GM21737 (cell line): ENCODE measurements at regions not wholly inside any gene's neighbourhood (a gene's known extent, or its start where the extent isn't known, plus 50 kb on each side); places are given as distances from the start of the nearest gene placed in this dataset.

Source experiments
- ATAC-seq: cut with Tn5 transposase; IDR thresholded peaks from one replicate; pipeline ENCODE4 v1.9.1; 2021; ENCODE audit warnings: mild to moderate bottlenecking, moderate library complexity; ENCODE audit not compliant: unreplicated experiment

DNA sequence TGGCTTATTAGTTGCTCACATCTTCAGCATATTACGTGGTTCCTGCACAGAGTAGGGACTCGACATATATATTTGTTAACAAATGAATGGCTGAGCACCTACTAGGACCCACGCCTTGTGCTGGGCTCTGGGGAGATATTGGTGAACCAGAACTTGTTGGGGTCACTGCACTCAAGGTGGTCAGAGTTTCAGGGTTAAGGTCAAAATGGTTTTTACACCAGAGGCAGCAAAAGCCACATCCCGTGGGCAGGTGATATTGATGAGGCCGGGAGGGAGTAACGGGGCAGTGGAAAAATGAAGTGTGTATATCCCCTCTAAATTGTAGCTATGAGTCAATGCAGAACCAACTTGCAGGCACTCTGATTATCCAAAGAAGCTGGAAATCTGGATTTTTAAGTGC, 136.5 kb upstream of the KLF4 start:
- no peak for ATAC-seq

DNA sequence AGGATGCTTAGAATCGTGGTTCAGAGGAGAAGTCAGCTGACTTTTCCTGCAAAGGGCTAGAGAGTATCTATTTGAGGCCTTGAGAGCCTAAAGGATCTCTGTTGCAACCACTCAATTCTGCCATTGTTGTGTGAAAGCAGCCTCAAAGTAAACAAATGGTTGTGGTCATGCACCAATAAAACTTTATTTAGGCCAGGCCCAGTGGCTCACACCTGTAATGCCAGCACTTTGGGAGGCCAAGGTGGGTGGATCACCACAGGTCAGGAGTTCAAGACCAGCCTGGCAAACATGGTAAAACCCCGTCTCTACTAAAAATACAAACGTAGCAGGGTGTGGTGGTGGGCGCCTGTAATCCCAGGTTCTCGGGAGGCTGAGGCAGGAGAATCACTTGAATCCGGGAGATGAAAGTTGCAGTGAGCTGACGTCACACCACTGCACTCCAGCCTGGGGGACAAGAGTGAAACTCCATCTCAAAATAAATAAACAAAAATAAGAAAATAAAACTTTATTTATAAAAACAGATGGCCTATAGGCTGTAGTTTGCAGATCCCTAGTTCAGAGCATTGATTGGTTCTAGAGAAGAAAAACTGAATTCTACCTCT, 135.9 kb upstream of the KLF4 start:
- ATAC-seq = no peak

DNA sequence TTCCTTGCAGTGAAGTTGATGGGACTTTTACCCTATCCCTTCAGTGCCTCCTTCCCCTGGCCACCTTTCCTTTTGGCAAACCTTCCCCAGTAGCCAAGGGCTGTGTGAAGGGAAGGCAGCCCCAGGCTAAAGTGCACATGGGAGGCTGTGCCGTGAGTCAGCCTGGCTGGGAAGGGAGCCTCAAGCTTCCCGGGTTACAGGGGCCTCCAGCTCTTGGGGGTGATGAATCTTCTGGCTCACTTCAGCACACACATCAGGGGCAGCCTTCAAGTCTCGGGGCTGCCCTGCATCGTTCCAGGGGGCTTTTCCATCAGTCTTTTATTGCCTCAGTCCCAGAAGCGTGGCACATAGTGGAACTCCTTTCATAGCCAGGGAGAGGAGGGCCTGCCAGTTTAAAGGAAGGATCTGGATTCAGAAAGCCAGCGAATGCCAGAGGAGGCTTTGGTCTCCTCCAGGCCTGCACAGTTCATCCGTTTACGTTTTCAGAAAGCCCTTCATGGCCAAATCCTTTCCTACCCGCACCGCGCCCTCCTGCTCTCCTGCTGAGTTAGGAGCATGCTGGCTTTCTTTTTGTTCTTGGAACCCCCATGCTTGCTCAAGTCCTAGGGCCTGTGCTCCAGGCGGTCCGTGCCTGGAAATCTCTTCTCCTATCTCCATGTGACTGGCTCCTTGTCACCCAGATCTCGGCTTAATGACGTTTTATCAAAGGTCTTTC, 134.8 kb upstream of the KLF4 start:
- no peak for ATAC-seq

DNA sequence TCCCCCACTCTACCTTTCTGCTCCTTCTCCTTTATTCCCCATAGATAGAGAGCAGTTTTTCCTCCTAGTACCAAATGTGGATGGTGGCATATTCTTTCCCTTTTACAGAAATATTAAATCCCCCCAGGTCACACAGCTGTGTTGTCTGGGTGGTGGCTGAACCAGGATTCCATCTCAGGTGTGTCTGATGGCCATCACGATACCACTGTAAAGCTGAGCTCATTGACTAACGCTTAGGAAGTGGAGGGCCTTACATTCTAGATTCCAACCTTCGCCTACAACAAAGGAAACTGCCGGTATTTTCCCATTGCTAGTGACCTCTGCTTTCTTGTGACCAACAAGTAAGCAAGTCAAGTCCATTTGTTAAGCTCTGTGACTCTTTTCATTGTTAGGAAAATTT, 131.9 kb upstream of the KLF4 start:
- ATAC-seq = no peak

DNA sequence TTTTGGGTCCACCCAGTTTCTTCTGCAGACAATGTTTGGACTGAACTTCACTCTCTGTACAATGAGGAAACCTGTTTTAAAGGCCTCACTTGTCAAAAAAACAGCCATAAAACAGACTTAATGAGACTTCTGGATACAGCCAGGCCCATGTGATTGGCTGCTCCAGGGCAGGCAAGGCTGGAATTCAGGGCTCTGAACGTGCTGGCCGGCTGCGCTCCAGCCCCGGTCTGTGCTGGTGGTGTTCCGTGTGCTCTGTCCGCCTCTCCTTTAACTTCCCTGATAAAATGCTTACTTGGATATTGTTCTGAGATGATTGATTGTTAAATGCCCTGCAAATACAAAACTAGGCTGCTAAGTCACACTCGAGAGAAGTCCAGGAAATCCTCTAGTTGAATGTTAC, 131.2 kb upstream of the KLF4 start:
- no peak for ATAC-seq

DNA sequence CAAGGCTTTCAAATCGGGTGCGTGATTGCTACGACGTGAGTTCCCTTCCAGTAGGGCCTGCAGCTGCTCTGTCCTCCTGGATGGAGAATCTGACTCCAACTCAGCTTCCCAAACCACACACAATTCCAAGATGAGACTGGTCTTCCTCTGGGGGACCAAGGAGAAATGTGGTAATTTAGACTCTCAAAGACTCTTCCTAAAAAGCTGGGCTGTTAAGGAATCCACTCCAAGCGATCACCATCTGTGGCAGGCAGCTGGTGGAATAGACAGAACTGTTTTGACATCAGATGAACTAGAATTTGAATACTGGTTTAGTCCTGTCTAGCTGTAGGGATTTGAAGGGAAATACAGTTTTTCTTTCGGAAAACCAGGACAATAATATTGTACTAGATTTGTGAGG, 130.7 kb upstream of the KLF4 start:
- no peak for ATAC-seq

DNA sequence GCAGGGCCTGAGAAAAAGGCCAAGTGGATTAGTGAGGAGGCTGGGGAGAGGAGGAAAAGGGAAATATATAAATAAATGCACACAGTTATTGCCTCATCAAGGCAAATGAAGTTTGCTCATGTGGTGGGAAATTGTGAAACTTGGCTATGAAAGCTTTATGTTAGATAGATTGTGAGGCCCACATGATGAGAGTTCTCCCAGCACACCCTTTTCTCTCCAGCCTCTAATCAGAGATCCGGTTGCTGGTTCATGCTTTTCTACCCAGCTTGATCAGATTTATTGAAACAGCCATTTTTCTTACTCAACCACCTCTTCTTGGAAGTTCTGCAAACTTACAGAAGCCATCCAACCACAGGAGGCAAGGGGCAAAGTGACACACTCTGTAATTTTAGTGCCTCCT, 125.8 kb upstream of the KLF4 start:
- ATAC-seq = no peak

DNA sequence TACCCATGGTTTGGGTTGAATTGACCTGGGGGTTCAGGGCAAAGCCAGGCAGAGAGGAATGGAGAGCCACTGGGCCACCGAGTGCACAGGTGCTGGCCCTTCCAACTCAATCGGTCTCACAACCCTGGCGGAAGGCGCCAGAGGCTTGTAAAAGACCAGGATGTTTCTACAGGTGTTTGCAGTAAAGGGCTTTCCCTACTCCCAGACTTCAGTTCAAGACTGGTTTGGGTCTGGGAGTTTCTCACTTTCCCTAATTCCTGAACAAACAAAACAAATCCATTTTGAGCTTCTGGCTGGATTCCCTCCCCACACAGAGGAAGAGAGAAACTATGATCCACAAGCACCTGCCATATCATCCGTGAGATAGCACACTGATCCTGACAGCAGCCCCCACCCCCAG, 125.2 kb upstream of the KLF4 start:
- no peak for ATAC-seq

DNA sequence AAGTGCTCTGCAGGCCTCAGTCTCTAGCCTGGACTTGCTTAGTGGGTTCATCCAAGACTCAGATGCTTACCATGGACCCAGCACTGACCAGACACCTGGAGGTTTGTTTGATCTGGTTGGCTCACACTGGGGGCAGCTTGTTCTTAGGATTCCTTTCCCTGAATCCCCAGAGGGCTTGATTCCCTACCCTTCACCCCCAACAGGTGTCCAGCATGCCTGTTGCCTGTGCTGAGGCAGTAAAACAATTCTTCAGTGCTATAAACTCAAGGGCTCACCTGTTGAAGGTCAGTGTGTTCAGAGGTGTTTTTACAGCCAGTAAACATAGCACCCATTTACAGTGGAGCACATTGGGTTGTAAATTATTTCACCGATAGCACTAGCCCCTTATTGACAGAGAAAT, 123.8 kb upstream of the KLF4 start:
- ATAC-seq = no peak

DNA sequence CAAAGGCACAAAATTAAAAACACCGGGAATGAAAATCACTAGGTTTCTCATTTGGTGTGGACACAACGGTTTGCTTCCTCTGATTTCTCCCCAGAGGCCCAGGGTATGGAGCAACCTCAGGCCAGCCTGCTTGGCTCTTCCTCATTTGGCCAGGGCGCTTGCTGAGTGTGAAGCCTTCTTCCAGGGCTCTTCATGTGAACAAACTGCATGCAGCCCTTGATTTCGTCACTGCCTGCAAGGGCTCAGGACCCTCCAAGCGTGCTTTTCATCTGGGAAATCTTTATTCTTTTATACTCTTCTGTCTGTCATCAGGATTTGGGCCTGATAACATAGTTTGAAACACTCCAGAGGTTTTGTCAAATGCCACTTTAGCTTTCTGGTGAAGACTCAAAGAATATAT, 122.6 kb upstream of the KLF4 start:
- no peak for ATAC-seq

DNA sequence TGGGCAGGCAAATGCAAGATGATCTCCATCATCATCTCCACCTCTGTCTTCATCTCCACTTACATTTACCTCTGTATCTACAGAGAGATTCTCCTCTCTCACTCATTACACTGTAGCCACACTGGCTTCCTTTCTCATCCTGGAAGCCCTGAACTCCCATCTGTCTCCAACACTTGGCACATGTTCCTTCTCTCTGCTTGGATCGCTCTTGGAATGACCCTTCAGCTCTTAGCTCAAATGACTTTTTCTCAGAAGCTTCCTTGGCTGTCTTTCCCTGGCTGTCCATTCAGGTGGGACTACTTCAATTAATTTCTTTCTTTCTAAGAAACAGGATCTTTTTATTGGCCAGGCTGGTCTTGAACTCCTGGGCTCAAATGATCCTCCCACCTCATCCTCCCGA, 120.0 kb upstream of the KLF4 start:
- ATAC-seq = no peak

DNA sequence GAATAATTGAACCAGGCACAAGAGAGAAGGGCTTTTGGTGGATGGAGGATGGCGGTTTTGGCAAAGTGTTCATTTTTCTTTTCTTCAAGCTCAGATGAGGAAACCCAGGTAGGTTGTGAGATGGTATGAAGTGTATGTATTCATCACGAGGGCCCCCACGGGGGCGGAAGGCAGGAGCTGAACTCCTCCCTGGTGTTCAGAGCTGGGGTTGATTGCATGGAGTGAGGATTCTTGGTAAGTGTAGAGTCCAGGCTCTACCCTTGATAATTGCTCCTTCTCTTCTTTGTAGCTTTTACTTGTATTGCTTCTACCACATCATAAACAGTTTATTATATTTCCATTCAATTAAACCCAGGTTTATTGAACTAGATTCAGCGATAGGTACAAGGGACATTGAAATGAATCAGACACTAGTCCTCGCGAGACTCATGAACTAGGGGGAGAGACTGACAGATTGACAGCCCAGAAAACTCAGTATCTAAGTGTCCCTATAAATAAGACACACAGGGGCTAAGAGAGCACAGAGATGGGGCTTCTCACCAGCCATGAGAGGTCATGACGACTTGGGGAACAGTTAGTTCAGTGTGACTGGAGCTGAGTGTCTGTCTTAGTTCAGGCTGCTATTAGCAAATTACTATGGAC, 116.7 kb upstream of the KLF4 start:
- no peak for ATAC-seq

DNA sequence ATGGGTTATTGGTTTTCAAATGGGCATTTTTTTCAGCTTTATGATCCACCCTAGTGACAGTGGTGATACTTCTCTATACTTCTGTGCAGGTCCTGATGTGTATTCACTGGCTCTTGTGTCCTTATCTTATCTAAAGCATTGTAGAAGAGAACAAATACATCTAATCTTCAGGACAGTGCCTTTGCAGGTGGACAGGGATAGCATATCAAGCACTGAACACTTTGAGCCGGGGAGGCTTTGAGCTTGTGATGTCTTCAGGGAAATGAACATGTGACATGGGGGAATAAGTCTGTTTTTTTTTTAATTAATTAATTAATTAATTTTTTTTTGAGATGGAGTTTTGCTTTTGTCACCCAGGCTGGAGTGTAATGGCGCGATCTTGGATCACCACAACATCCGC, 115.5 kb upstream of the KLF4 start:
- no peak for ATAC-seq

DNA sequence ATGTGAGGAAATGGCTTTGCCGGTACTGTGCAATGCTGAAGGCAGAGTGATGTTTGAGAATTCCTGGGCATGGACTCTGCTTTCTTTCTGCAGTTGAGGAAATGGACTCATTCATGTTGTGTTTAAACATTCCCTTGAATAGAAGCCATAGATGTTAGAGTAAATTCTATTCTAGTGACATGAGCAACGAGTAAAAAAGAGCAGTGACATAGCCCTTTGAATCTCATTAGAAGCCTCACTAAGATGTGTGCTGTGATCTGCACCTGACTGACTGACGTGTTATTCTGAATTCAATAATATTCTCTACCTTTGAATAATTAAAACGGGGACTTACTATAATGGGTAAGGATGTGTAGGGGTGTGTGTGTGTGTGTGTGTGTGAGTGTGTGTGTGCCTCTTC, 113.7 kb upstream of the KLF4 start:
- no peak for ATAC-seq

DNA sequence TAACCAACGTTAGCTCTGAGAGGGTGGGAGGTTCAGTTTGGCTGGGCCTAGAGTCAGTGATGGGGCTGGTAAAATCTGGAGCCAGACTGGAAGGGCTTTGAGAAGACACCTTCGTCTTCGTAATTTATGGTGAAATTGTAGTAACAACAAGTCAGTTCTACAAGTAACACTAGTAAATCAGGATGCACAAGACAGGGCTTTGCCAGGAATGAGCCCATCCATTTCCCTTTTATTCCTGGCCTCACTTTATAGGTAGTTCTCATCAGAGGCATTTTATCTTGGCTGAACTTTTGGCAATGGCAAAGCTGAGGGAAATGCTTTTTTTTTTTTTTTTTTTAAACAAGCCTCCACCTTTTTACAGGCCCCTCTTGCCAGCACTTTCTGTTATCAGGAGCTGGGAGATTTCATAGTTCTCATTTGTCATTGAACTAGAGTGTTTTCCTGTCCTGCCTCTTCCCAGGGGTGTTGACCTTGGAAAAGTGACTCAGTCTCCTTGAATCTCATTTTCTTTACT, 110.5 kb upstream of the KLF4 start:
- ATAC-seq = no peak

DNA sequence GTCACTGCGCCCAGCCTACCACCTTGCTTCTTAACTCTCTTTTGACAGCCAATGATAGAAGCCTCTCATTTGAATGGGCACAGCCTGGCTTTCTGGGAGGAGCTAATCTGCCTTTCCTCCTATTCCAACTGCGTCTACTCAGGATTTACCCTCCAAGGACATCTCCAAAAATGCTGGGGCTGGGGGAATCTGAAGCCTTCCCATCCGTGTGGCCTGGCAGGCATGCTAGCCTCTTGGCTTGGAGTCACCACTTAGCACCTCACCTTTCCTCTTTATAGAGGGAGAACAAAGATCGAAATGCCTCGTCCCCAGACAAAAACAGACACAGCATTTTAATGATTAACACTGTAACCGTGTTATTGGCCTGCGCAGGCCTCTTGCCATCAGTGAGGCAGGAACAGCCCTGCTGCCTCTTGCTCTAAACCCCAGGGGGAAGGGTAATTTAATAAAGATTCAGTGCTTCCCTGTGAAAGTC, 108.2 kb upstream of the KLF4 start:
- no peak for ATAC-seq

DNA sequence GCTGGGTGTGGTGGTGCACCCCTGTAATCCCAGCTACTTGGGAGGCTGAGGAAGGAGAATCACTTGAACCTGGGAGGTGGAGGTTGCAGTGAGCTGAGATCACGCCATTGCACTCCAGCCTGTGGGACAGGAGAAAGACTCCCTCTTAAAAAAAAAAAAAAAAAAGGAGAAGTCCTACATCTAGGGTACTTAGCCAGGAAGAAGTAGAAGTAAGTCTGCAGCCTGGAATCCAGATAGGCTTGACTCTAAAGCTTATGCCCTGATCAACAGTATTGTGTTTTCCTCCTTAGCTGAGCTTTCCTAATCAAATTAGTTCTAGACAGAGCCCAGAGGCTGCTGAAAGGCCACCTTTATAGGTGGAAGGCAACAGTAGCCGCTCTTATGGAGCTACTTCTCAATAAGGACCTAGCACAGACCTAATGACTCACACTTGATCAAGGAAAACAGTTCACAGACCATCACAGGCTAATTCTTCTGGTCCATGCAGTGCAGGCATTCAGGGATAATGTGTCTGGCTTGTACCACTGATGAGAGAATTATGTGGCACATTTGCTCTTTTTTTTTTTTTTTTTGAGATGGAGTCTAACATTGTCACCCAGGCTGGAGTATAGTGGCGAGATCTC, 105.5 kb upstream of the KLF4 start:
- no peak for ATAC-seq

DNA sequence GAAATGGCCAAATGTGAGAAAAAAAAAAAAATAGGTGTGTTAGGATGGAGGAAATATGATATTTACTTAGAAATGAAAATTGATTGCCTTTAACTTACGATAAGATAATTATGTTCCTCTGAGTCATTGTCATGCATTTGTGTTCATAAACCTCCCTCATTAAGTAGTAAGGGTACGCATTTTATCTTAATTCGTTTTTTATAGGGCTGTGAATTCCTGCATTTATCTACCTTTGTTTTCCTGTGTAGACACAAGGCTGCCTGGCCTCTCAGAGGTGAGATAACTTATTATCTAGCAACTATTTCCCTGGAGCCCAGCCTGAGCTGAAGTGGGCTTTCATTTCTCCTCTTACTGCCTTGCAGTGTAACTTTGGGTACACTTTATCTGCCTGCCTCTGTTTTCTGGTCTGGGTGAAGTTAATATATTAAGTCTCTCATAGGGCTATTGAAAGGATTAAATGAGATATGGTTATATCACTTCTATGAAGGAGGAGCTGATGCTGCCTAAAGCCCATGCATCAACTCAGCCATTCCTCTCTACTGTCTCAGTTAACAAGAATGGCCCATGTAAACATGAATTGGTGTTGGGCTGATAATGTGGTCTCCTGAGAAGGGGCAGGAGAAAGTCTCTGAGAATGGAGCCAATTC, 103.8 kb upstream of the KLF4 start:
- ATAC-seq = no peak

DNA sequence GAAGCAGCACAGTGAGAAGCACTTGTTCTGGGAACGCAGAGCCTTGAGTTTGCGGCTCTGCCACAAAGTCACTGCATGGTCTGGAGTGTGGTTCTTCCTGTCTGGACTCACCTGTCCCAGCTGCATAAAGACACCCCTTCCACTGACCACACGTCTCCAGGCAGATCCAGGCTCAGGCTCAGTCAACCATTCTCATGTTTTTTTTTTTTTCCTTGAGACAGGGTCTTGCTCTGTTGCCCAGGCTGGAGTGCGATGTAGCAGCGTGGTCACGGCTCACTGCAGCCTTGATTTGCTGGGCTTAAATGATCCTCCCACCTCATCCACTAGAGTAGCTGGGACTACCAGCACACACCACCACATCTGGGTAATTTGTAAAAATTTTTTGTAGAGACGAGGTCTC, 102.9 kb upstream of the KLF4 start:
- no peak for ATAC-seq

DNA sequence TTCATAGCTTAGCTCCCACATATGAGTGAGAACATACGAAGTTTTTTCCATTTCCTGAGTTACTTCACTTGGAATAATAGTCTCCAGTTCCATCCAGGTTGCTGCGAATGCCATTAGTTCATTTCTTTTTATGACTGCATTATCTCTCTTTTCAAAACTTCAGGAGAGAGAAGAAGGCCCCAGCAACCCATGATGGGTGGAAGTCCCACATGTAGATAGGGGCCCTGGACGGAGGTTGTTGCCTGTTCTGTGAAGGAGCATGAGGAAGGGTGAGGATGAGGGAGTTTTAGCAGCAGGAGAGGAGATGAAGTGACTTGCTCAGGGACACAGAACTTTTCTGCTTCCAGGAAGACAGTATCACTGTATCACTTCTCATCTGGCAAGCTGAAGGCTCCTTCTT, 102.2 kb upstream of the KLF4 start:
- ATAC-seq = no peak

DNA sequence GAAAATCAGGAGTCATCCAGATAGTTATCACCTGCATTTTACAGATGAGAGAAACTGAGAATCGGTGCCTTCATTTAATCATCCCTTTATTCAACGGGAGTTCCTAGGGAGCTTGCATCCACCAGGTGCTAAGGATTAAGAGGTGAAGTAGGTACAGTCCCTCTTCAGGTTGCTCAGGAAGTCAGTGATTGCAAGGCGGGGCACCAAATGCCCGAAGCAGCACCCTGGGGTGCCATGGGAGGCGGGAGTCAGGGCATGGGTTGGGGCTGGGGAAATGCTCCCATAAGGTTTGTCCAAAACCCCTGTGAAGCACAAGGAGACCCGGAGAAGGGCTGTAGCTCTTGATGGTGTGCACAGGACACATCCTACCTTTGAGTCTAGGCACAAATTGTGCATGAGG, 98.8 kb upstream of the KLF4 start:
- ATAC-seq = no peak
